Left lung (tissue), 4 donors: ENCODE measurements at regions not wholly inside any gene's neighbourhood (a gene's known extent, or its start where the extent isn't known, plus 50 kb on each side); places are given as distances from the start of the nearest gene placed in this dataset.

Source experiments
- ATAC-seq: fragments of 200-7000 bp; cut with Tn5 transposase; one replicate; pipeline ENCODE4 v1.9.1; 2020; ENCODE audit warnings: moderate library complexity
- DNase-seq, 4 donors: peaks; one replicate each; pipeline ENCODE4 v3.0.0-alpha.2; 2013 to 2020
- H3K27ac ChIP-seq, 2 donors: fragments of 200-600 bp; sonication (generic) in 1 of 2; one replicate each; pipeline versions ENCODE4 v1.5.0 to v1.8.0; 2020 to 2021
- H3K27me3 ChIP-seq, 2 donors: fragments of 200-600 bp; sonication (generic) in 1 of 2; one replicate each; pipeline versions ENCODE4 v1.5.0 to v1.8.0; 2020 to 2021
- H3K36me3 ChIP-seq, 2 donors: fragments of 200-600 bp; sonication (generic) in 1 of 2; one replicate each; pipeline versions ENCODE4 v1.5.0 to v1.8.0; 2020 to 2021
- H3K4me1 ChIP-seq, 2 donors: fragments of 200-600 bp; one replicate each; pipeline ENCODE4 v1.8.0; 2021
- H3K4me3 ChIP-seq, 2 donors: fragments of 200-600 bp; sonication (generic) in 1 of 2; one replicate each; pipeline versions ENCODE4 v1.5.0 to v1.8.0; 2020 to 2021; ENCODE audit warnings: mild to moderate bottlenecking in 1 of 2
- H3K9me3 ChIP-seq, 2 donors: fragments of 200-600 bp; sonication (generic) in 1 of 2; one replicate each; pipeline versions ENCODE4 v1.5.0 to v1.8.0; 2020 to 2021
- intact Hi-C, 2 donors: fragments of 100-400 bp; cut with DNase I; formaldehyde crosslinking; loops; one replicate each; pipeline versions ENCODE4 v1.11.2 to v1.14.2; 2022
- TF ChIP-seq, protein P1 (sequence below), 2 donors: fragments of 200-600 bp; sonication (generic) in 1 of 2; IDR thresholded peaks; one replicate each; pipeline versions ENCODE4 v1.5.0 to v1.8.0; 2021; ENCODE audit warnings: antibody characterized with exemption in 2 of 2
- donor health status: DM: no; HTN: yes; CAD: no.
- donor health status: DM: no; HTN: no; CAD: no.

DNA sequence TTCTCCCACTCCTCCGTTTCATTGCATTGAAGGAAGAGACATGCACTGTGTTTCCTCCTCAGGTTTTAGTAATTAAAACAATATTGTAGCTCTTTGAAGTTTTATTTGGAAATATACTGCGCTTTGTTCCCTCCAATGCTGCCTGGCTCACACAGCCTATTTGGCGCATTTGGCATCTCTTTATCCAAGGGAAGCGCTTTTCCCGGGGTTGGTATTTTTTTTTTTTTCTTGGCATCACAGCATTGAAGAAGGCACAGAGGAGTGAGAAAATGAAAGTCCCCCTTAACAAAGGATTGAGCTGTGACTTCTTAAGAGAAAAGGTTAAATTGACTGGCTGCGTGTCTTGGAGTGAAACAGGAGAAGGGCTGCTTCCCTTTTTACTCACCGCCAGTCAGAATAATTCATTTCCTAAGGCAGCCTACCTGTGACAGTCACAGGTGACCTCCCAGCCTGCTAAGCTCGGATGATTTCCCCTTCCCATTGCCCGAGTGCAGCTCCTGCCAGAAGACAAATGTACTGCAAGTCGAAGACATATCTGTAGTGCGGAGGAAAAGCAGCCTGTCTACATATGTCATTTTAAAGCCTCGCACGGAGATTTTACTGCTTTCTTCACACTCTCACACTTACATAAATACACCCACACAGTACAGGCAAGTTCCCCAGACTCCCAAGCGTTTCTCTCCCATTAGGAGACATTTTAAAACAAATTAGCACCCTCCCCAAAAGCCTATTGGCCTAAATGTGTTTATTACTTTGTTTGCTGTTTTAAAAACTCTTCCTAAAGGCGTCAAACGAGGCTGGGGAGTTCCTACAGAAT, 665.5 kb upstream of the ZNF608 start:
- Histone ChIP-seq H3K36me3 (no peaks in the 10 kb centered on the region), H3K27me3 (no peaks in the 10 kb centered on the region), H3K9me3 (no peaks in the 10 kb centered on the region), H3K4me1 (peaks cover 25 to 41% of the 10 kb centered on the region in 2 donors), H3K4me3 (no peak overlapping the region), H3K27ac (peak overlapping the region in 1 of 2 donors; percentile 50)
- DNase-seq (peak in 1 of 4 donors; percentile 19), ATAC-seq (peak; percentile 10)
- intact Hi-C loops: no loop called here
- TF ChIP-seq, protein P1, sequence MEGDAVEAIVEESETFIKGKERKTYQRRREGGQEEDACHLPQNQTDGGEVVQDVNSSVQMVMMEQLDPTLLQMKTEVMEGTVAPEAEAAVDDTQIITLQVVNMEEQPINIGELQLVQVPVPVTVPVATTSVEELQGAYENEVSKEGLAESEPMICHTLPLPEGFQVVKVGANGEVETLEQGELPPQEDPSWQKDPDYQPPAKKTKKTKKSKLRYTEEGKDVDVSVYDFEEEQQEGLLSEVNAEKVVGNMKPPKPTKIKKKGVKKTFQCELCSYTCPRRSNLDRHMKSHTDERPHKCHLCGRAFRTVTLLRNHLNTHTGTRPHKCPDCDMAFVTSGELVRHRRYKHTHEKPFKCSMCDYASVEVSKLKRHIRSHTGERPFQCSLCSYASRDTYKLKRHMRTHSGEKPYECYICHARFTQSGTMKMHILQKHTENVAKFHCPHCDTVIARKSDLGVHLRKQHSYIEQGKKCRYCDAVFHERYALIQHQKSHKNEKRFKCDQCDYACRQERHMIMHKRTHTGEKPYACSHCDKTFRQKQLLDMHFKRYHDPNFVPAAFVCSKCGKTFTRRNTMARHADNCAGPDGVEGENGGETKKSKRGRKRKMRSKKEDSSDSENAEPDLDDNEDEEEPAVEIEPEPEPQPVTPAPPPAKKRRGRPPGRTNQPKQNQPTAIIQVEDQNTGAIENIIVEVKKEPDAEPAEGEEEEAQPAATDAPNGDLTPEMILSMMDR (IDR thresholded peaks at IDR 0.05): no peak

DNA sequence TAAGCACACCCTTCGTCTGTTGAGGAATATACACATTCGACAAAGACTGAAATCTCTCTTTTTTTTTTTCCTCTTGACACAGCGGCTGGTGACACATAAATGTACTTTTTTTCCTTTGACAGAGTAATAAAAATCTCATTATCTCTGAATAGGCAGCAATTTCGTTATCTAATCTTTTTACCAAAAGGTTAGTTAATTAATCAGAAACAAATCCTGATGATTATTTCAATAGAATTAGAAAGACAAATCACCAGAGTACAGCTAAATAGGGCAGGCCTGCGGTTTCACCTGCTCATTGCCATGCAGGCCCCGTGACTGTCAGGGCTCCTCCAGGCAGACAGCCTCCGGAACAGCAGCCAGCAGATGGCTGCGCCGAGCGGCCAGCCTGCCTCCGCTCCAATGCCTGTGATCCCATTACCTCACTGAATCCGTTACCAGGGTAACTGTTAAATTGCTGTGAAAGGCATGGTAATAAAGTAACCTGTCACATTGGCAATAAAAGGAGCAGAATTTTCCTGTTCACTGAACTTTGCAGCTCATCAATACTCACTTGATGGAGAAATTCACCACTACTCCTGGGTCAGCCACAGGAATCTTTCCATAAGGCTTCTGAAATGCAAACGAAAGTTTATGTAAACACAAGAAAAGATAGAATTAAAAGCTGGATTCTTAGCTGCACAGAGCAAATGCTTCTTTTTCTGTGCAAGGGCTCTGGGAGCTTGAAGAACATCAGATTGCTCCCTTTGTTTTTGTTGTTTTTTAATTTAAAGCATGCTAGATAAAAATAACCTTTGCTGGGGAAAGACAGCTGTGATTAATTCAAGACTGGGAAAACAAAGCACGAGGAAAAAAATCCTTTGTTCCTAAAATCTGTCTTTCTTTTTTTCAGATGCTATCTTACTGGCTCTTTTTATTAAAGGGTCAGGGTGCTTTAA, 666.4 kb upstream of the ZNF608 start:
- no peak overlapping the region for H3K4me3 ChIP-seq
- intact Hi-C loops: no loop called here
- H3K9me3 ChIP-seq: no peaks in the 10 kb centered on the region
- H3K36me3 ChIP-seq: no peaks in the 10 kb centered on the region
- peak; percentile 86 for ATAC-seq
- H3K27ac ChIP-seq: peak overlapping the region in 1 of 2 donors; percentile 50
- TF ChIP-seq, protein P1 (IDR thresholded peaks at IDR 0.05): peak in 1 of 2 donors; percentile 11
- H3K27me3 ChIP-seq: no peaks in the 10 kb centered on the region
- peak; percentile 65 to 86 (median 77) for DNase-seq
- peaks cover 25 to 41% of the 10 kb centered on the region in 2 donors for H3K4me1 ChIP-seq

DNA sequence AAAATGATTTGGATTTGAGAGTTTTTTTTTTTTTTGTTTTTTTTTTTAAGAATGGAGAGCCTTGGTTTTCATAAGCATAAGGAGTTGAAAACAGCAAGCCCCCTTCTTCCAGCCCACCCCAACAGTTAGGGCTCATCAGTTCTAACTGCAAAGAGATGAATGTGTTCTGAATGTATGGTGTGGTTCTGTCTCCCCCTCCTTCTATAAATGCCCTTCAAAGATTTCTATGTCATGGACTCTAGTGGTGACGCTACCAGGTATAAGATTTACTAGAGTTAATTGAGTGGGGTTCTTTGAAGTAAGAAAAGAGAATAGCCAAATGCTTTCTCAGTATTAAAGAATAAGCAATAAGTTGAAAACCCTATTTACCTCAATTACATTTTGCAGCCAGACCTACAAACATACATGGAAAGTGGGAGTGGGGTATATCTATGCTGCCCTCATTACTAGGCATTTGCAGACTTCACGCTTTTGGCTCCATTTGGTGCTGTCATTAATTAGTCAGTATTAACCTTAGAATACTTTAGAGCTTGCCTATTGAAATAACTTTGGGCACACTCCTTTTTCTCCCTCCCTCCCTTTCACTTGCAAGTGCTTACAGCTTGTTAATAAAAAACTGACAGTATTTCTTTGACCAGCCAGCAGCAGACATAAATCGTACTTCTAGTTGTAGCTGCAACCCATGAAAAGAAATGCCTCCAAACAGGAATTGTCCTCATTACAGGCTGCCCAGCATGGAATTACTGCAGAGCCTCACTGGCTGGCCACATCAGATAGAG, 667.2 kb upstream of the ZNF608 start:
- DNase-seq (no peak), ATAC-seq (no peak)
- no peak overlapping the region for H3K27ac ChIP-seq
- H3K36me3 ChIP-seq: no peaks in the 10 kb centered on the region
- intact Hi-C loops: no loop called here
- no peaks in the 10 kb centered on the region for H3K9me3 ChIP-seq
- peaks cover 25 to 40% of the 10 kb centered on the region in 2 donors for H3K4me1 ChIP-seq
- no peak overlapping the region for H3K4me3 ChIP-seq
- TF ChIP-seq, protein P1 (IDR thresholded peaks at IDR 0.05): no peak
- no peaks in the 10 kb centered on the region for H3K27me3 ChIP-seq

DNA sequence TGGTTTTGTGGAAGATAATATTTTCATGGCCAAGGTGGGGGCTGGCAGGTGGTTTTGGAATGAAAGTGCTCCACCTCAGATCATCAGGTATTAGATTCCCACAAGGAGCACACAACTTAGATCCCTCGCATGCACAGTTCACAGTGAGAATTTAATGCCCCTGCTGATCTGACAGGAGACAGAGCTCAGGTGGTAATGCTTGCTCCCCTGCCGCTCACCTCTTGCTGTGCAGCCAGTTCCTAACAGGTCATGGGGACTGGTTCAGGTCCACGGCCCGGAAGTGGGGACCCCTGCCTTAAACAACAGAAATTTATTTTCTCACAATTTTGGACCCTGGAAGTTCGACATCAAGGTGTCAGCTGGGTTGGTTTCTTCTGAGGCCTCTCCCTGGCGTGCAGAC, 668.7 kb upstream of the ZNF608 start:
- TF ChIP-seq, protein P1 (IDR thresholded peaks at IDR 0.05): no peak
- no peaks in the 10 kb centered on the region for H3K36me3 ChIP-seq
- intact Hi-C loops: no loop called here

More for the DNA sequence above, 668.7 kb upstream of the ZNF608 start:
- H3K9me3 ChIP-seq: no peaks in the 10 kb centered on the region
- H3K4me3 ChIP-seq: no peak overlapping the region
- no peaks in the 10 kb centered on the region for H3K27me3 ChIP-seq
- peaks cover 25 to 32% of the 10 kb centered on the region in 2 donors for H3K4me1 ChIP-seq
- no peak overlapping the region for H3K27ac ChIP-seq
- ATAC-seq (no peak), DNase-seq (peak in 1 of 4 donors; percentile 39)
